LHCN-M2 (cell line): ENCODE measurements at regions not wholly inside any gene's neighbourhood (a gene's known extent, or its start where the extent isn't known, plus 50 kb on each side); places are given as distances from the start of the nearest gene placed in this dataset.
"Not testable (repeated sequence)": the region's sequence is repeated elsewhere in the genome, so short reads cannot be mapped to it uniquely, and the experiment has no call there.

Experiments
- DNase-seq: peaks from one replicate; pipeline ENCODE4 v3.0.0-alpha.2; 2012; ENCODE audit warnings: low read depth

- no peak for DNase-seq
Observed at GRCh38 chr2:128505575-128506526, 187.2 kb upstream of the HS6ST1 start.

DNA sequence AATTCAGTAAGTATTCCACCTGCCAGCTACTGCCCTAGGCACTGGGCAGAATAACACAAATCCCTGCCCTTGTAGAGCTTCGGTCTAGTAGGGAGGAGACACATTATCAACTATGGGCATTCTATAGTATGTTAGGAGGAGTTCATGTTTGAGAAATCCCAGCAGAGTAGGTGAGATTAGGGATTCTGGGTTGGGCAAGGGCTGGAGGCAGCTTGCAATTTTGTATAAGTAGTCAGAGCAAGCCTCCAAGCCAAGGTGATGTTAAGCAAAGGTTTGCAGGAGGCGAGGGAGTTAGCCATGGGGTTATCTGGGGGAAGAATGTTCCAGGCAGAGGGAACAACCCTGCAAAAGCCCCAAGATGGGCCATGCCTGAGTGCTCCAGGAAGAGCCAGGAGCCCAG, 187.9 kb upstream of the HS6ST1 start:
- no peak for DNase-seq

- DNase-seq = no peak
Observed at GRCh38 chr2:128510701-128511397, 192.2 kb upstream of the HS6ST1 start.

- DNase-seq = no peak
Observed at GRCh38 chr2:128511731-128512378, 193.2 kb upstream of the HS6ST1 start.

GRCh38 chr2:128512379-128513115, 193.9 kb upstream of the HS6ST1 start:
- DNase-seq = no peak

GRCh38 chr2:128513116-128513960, 194.7 kb upstream of the HS6ST1 start:
- DNase-seq = no peak

DNA sequence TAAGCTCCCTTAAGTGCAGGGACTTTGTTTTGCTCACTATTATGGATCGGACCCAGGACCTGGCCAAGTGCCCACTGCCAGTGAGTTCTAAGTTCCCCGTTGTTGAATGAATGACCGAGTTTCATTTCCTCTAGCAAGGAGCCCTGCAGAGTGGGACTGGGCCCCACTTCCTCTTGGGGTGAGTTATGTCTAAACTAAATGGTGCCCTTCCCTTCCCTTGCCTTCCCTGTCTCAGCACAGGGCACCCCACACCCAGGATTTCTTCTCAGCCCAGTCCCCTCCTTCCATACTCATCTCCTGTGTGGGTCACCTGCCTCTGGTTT, 195.3 kb upstream of the HS6ST1 start:
- no peak for DNase-seq

DNA sequence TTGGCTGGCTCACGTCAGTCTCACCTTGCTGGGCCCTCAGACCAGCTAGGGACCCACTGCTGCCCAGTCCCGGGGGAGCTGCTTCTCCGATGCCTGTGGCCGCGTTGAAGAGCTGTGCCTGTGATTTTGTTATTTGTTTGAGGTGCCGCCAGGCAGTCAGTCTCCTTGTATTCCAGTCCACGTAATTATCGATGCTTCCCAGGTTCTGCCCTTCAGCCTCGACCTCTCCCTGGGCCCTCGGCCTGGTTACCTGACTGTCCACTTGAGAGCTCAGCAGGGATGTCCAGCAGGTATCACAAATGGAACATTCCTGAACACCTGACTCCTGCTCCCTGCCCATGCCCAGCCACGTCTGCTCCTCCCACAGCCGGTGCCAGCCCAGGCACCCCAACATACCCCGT, 195.9 kb upstream of the HS6ST1 start:
- DNase-seq = no peak

GRCh38 chr2:128516938-128517337, 198.3 kb upstream of the HS6ST1 start:
- DNase-seq = no peak

DNA sequence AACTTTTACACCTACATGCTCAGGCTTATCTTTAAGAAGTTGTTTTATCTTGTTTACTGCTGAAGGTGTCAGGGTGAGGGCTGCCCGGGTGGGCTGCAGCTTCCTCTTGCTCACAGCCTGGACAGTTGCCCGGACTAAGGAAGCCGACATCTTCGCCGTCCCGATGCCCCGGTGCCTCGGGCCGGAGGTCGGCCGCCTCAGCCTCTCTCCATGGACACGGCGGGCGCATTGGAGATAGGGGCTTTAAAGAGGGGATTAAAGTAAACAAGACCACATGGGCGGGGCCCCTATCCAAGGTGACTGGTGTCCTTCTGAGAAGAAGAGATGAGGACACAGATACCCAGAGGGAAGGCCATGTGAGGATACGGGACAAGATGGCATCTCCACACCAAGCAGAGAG, 200.4 kb upstream of the HS6ST1 start:
- not testable (repeated sequence) for DNase-seq

DNA sequence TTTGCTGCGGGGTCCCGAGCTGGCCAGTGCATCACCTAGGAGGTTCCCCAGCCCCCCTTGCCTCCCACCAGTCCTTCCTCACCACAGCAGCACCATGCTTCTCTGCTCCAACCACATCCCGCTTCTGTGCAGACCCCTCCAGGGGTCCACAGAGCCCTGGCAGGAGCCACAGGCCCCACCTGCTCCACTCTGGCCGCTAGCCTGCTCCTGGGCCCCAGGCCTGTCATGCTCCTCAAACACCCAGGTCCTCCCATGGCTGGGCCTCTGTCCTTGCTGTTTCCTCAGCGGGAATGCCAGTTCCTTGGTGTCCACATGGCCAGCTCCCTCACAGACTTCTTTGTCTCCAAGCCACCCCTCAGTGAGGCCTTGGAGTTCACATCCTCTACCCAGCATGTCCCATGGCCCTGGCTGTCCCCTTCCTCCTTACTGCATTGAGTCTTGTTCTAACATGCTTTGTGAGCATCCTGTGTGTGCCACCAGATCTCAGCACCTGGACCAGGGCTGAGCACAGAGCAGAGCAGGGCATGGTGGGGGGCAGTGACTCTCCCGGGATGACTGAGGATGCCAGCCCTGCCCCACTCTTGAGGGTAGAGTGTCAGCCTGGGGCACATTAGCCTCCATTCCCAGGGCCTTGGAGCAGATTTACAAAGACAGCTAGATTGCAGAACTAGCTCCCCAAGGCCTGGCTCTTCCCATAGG, 201.0 kb upstream of the HS6ST1 start:
- DNase-seq = no peak

DNA sequence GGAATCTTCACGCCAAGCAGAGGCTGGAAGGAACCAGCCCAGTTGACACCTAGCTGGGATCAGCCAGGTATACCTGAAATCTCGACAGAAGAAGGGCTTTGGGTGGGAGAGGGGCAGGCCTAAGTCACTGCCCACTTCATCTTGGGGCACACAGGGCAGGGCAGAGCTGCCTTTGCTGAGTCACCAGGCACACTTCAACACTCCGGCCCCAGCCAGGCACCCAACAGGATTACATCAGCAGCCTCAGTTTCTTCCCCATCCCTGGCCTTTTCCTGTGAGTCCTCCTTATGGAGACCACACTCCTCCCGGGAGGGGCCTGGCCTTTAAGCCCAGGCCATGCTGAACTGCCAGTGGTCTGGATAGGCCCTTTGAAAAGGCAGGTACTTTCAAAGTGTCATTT, 201.7 kb upstream of the HS6ST1 start:
- no peak for DNase-seq

- no peak for DNase-seq
Observed at GRCh38 chr2:128520791-128521190, 202.1 kb upstream of the HS6ST1 start.

- no peak for DNase-seq
Observed at GRCh38 chr2:128521482-128521881, 202.8 kb upstream of the HS6ST1 start.

GRCh38 chr2:128522829-128523228, 204.2 kb upstream of the HS6ST1 start:
- no peak for DNase-seq

GRCh38 chr2:128523457-128523856, 204.8 kb upstream of the HS6ST1 start:
- no peak for DNase-seq

GRCh38 chr2:128524183-128524582, 205.5 kb upstream of the HS6ST1 start:
- DNase-seq = no peak

GRCh38 chr2:128525653-128526052, 207.0 kb upstream of the HS6ST1 start:
- DNase-seq = no peak

- DNase-seq = no peak
Observed at GRCh38 chr2:128526455-128526976, 207.8 kb upstream of the HS6ST1 start.

DNA sequence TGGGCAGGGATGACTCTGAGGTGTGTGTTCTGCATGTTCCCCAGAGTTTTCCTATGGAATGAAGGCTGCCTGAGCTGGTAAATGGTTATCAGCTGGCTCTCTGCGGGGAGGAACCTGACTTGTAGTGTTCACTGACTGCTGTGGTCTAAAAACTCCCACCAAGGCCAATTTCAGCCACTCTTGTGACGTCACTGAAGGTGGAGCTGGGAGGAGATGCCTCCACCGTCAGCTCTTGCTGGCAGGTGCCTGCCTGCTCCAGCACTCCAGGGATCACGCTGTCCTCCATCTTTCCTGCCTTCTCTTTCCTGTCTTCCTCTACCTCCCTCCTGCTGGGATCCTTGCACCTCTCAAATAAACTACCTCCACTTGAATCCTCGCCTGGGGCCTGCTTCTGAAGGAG, 209.5 kb upstream of the HS6ST1 start:
- DNase-seq = no peak
